ENCODE measurements at regions not wholly inside any gene's neighbourhood (a gene's known extent, or its start where the extent isn't known, plus 50 kb on each side); places are given as distances from the start of the nearest gene placed in this dataset.
"Not testable (repeated sequence)": the region's sequence is repeated elsewhere in the genome, so short reads cannot be mapped to it uniquely, and the experiment has no call there.

DNA sequence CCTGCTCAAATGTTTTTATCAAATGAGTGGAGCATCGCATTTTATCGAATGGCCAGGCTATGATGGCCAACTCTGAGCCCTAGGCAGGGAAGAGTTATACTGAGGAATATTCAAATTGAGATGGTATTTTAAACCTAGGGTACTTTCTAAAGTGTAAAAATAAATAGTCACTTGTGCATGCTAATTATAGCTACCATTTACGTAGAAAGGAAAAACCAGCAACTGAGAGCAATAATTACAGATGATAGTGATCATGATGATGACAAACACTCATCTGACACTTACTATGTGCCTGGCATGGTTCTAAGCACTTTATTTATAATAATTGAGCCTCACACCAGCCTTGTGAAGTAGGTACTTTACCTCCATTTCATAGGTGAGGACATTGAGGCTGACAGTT, 455.7 kb downstream of the CD83 start:
- no peak for DNase-seq

GRCh38 chr6:14573703-14574290, 456.2 kb downstream of the CD83 start:
- no peak for DNase-seq

DNA sequence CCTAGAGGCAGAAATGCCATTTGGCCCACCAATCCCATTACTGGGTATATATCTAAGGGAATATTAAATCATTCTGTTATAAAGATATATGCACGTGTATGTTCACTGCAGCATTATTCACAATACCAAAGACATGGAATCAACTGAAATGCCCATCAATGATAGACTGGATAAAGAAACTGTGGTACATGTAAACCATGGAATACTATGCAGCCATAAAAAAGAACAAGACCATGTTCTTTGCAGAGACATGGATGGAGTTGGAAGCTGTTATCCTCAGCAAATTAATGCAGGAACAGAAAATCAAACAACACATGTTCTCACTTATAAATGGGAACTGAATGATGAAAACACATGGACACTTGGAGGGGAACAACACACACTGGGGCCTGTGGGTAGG, 458.4 kb downstream of the CD83 start:
- DNase-seq, result no peak

GRCh38 chr6:14578994-14579393, 461.4 kb downstream of the CD83 start:
- DNase-seq, result no peak

GRCh38 chr6:14582749-14583148, 465.2 kb downstream of the CD83 start:
- no peak for DNase-seq

DNA sequence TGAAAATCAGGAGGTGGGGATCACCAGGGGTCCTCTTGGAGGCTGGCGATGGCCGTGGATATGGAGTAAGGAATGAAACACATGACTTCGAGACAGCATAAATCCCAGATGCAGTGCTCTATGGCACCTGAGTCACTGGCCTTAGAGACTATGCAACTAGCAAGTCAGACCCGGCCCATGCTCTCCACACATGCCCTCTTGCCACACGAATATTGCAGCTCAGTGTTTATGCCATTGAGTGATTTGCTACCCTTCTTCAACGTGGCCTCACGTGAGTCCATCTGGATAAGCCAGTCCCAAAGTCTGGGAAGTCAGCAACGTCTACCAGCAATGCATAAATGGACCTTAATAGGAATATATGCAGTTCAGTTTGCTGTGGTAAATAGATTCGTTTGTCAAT, 466.3 kb downstream of the CD83 start:
- DNase-seq, result no peak

GRCh38 chr6:14584450-14584849, 466.9 kb downstream of the CD83 start:
- DNase-seq, result no peak

- no peak for DNase-seq
Measured at GRCh38 chr6:14585689-14586088, 468.1 kb downstream of the CD83 start.

DNA sequence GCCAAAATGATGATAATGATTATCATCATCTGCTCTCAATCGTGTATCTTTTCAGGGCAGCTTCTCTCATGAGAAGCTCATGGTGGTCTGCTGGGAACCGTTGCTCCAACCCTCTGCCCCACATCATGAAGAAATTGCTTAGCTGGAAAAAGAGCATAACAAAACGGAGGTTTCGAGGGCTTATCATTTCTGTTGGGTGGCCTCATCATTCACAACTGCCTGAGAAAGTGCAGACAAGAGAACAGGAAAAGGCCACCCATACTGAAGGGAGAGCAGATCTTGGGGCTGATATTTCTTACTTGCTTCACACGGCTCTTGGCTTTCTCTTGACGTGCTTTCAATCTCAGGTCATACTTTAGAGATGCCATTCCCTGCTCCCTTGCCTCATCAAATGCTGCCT, 471.6 kb downstream of the CD83 start:
- no peak for DNase-seq

DNA sequence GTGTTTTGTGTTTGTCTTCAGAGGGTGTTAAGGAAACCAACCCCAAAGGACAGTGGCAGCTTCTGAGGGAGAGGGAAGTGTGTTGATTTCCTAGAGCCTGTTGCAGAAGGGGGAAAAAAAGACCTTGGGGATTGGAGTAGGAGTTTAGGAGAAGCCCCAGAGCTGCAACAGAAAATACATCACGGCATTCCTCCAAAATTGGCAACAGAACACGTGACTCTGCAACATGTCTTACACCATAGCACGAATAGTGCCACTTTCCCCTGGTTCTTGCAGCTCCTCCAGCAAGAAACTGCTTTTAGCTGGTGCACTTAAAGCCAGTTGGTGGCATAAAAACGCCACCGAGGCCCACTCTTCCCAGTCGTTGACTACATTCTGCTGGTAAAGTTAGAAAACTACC, 473.0 kb downstream of the CD83 start:
- DNase-seq, result no peak

GRCh38 chr6:14591998-14592397, 474.4 kb downstream of the CD83 start:
- no peak for DNase-seq

DNA sequence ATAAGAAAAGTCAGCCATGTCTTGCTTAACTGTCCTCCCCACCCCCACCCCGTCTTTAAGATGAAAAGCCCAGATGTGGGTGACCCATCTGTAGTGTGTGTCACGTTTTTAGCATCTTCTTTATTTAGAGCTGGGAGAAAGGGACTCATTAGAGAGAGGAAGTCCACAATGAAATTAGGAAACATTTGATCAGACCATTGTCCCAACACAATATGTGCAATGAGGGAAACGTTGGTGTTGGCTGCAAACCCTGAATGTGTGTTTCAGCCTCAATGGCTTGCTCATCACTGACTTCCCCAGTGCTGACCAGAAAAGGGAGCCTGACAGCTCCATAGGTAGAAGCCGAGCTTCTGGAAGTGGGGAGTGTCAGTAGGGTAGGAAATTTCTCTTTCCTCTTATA, 475.7 kb downstream of the CD83 start:
- DNase-seq, result no peak

GRCh38 chr6:14595751-14596150, 478.2 kb downstream of the CD83 start:
- DNase-seq, result no peak

DNA sequence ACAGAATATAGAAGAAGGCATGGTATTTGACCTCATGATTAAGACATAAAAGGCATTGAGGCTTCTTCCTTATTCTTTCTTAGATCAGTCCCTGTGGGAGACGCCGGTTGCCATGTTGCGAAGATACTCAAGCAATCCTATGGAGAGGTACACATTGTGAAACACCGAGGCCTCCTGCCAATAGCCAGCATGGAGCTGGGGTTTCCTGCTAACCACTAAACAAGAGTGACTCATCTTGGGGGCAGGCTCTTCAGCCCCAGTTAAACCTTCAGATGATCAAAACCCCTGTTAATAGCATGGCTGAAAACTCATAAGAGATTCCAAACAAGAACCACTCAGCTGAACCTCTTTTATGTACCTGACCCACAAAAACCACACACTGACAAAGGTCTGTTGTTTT, 478.8 kb downstream of the CD83 start:
- no peak for DNase-seq

GRCh38 chr6:14597090-14597489, 479.5 kb downstream of the CD83 start:
- no peak for DNase-seq

- no peak for DNase-seq
Measured at GRCh38 chr6:14598017-14598864, 480.7 kb downstream of the CD83 start.

- DNase-seq, result not testable (repeated sequence)
Measured at GRCh38 chr6:14600306-14600705, 482.7 kb downstream of the CD83 start.

DNA sequence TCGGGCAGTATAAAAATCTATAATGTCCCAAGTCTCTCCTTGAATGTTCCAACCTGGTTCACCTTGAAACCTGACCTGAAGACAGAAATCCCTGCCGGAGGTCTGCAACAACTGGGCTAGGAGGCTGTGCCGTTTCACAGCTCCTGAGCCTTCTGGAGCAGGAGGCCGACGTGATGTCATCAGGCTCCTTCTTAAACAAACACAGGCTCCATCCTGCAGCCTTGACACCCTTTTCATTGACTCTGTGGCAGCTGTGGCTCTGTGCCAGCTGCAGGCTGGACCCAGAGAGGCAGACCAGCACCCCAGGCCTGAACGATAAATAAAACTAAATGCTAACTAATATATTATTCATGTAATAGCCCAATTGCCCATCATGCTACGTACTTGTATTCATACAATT, 483.9 kb downstream of the CD83 start:
- DNase-seq, result no peak

DNA sequence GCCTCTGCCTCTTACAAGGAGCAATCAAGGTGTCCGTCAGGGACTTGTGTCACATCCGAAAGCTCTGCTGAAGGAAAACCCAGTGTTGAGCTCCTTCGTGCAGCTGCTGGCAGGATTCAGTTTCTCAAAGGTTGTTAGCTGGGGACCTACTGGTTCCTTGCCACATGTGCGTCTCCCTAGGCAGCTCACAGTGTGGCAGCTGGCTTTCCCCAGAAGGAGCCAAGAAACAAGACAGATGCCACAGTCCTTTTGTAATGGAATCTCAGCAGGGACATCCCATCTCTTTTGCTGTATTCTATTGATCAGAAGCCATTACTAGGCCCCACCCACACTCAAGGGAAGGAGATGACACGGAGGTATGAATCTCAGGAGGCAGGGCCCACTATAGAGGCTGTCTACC, 488.8 kb downstream of the CD83 start:
- DNase-seq, result no peak

- DNase-seq, result no peak
Measured at GRCh38 chr6:14610141-14610540, 492.6 kb downstream of the CD83 start.

DNA sequence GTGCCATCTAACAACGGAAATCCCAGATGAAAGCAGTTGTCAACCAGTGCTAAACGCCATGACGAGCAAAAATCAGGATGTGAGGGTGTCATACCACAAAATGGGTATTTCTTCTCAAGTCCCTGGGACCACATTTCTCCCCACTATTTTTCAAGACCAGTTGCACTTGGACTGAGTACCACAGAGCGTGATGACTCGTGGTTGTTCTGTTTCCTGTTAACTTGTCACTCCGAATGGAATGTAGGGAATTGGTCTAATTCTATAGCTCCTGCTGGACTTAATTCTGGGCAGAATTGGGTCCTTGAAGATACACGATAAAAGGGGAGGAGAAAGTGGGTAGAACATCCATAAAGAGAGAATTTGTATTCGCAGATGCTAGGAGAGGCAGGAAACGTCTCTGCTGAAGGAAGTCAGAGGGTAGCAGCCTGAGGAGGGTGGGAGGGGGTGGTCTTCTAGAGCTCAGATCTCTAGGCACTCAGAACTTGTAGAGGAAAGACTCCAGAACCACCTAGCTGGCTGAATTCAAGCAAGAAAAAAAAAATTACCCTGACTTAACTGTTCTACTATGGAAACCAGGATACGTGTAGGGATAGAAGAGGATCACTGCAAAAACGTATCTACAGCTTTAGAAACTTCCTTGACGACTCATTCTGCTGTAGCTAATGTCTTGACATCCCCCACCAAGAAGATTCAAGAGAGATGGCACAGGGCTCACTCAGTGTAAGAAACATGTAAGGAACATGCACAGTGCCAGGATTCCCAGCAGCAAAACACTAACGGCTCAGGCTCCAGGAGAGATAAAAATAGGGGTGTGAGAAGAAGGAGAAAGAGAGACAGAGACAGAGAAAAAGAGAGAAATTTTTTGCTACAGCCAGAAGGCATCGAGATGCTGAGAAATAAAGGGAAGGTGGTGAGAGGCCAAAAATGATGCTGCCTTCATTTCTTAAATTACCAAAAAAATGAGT, 494.7 kb downstream of the CD83 start:
- no peak for DNase-seq

DNA sequence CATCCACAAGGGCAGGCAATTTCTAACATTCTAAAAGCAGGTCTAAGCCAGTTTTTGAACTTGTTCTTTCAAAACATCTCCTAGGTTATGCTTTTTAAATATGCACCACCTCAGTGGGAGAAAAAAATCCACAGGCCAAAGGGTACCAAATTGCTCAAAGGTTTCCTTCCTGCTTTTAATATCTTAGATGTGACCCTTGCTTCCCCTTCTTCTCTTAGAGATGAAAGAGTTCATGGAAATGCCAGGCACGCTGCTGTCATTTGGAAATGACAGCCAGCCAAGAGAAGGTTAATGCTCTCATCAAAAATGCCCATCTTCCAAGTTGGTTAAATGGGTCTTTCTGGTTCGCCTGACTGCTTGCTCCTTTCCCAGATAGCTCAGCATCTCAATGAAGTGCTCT, 497.1 kb downstream of the CD83 start:
- DNase-seq, result no peak

GRCh38 chr6:14616656-14617055, 499.1 kb downstream of the CD83 start:
- no peak for DNase-seq

Measured in hindlimb muscle (tissue), 1 donor.